Stimulated activated CD8-positive, alpha-beta memory T cell treated with anti-CD3 and anti-CD28 coated beads, Interleukin-4, amount 100 ng/mL, for 24 hours (primary cell): ENCODE measurements at regions not wholly inside any gene's neighbourhood (a gene's known extent, or its start where the extent isn't known, plus 50 kb on each side); places are given as distances from the start of the nearest gene placed in this dataset.
"Not testable (repeated sequence)": the region's sequence is repeated elsewhere in the genome, so short reads cannot be mapped to it uniquely, and the experiment has no call there.

Experiments used
- DNase-seq: peaks from one replicate; pipeline ENCODE4 v3.0.0-alpha.2; 2020; ENCODE audit warnings: low read depth

- DNase-seq, result no peak
These were observed 430.9 kb downstream of the ETS1 start for GRCh38 chr11:128156486-128156885.

- no peak for DNase-seq
These were observed 431.8 kb downstream of the ETS1 start for GRCh38 chr11:128155590-128155989.

GRCh38 chr11:128153697-128154048 lies 433.7 kb downstream of the ETS1 start:
- DNase-seq, result no peak

GRCh38 chr11:128152796-128153696 lies 434.3 kb downstream of the ETS1 start:
- DNase-seq, result no peak

- no peak for DNase-seq
These were observed 435.6 kb downstream of the ETS1 start for GRCh38 chr11:128151780-128152179.

GRCh38 chr11:128151338-128151737 lies 436.0 kb downstream of the ETS1 start:
- DNase-seq, result no peak

GRCh38 chr11:128148208-128148607 lies 439.1 kb downstream of the ETS1 start:
- DNase-seq, result no peak

- no peak for DNase-seq
These were observed 440.3 kb downstream of the ETS1 start for GRCh38 chr11:128146926-128147605.

GRCh38 chr11:128140293-128140692 lies 447.1 kb downstream of the ETS1 start:
- DNase-seq, result not testable (repeated sequence)

- DNase-seq, result no peak
These were observed 451.9 kb downstream of the ETS1 start for GRCh38 chr11:128135451-128135850.

GRCh38 chr11:128133501-128133900 lies 453.9 kb downstream of the ETS1 start:
- no peak for DNase-seq

GRCh38 chr11:128130052-128130451 lies 457.3 kb downstream of the ETS1 start:
- DNase-seq, result no peak

- no peak for DNase-seq
These were observed 461.6 kb downstream of the ETS1 start for GRCh38 chr11:128125723-128126122.

GRCh38 chr11:128116885-128117284 lies 470.5 kb downstream of the ETS1 start:
- DNase-seq, result no peak

- DNase-seq, result no peak
These were observed 470.9 kb downstream of the ETS1 start for GRCh38 chr11:128116447-128116846.

GRCh38 chr11:128105950-128106349 lies 481.4 kb downstream of the ETS1 start:
- no peak for DNase-seq

- no peak for DNase-seq
These were observed 481.8 kb downstream of the ETS1 start for GRCh38 chr11:128105511-128105910.

- DNase-seq, result no peak
These were observed 484.0 kb downstream of the ETS1 start for GRCh38 chr11:128103278-128103873.

- no peak for DNase-seq
These were observed 488.6 kb downstream of the ETS1 start for GRCh38 chr11:128098781-128099180.

- DNase-seq, result no peak
These were observed 491.8 kb downstream of the ETS1 start for GRCh38 chr11:128095466-128095981.

- no peak for DNase-seq
These were observed 493.7 kb downstream of the ETS1 start for GRCh38 chr11:128093689-128094088.

- no peak for DNase-seq
These were observed 497.4 kb downstream of the ETS1 start for GRCh38 chr11:128089962-128090361.

- DNase-seq, result no peak
These were observed 500.6 kb downstream of the ETS1 start for GRCh38 chr11:128086794-128087193.
